H9 (cell line): ENCODE measurements at regions not wholly inside any gene's neighbourhood (a gene's known extent, or its start where the extent isn't known, plus 50 kb on each side); places are given as distances from the start of the nearest gene placed in this dataset.

Source experiments
- DNase-seq: peaks from one replicate; pipeline ENCODE4 v3.0.0-alpha.2; 2017
- H2AFZ ChIP-seq: one replicate; pipeline ENCODE4 v1.6.1; 2013; ENCODE audit warnings: mild to moderate bottlenecking, low read length, control low read depth, moderate library complexity
- H2AK5ac ChIP-seq: 2 replicates; pipeline ENCODE4 v1.6.1; 2013; ENCODE audit warnings: low read length, control low read depth, mixed read lengths; ENCODE audit not compliant: insufficient read length
- H2BK120ac ChIP-seq: one replicate; pipeline ENCODE4 v1.6.1; 2013; ENCODE audit warnings: low read depth, mild to moderate bottlenecking, low read length, control low read depth, inconsistent platforms; ENCODE audit not compliant: poor library complexity, severe bottlenecking
- H2BK12ac ChIP-seq: 2 replicates; pipeline ENCODE4 v1.6.1; 2013; ENCODE audit warnings: low read length, control low read depth, mixed read lengths, low read depth; ENCODE audit not compliant: insufficient read length
- H2BK15ac ChIP-seq: 2 replicates; pipeline ENCODE4 v1.6.1; 2013; ENCODE audit warnings: low read depth, low read length, control low read depth
- H2BK20ac ChIP-seq: one replicate; pipeline ENCODE4 v1.6.1; 2013; ENCODE audit warnings: low read depth, mild to moderate bottlenecking, low read length, control low read depth, inconsistent platforms; ENCODE audit not compliant: poor library complexity, severe bottlenecking
- H2BK5ac ChIP-seq: 2 replicates; pipeline ENCODE4 v1.6.1; 2013; ENCODE audit warnings: low read length, control low read depth, mixed read lengths; ENCODE audit not compliant: insufficient read length
- H3K14ac ChIP-seq: 2 replicates; pipeline ENCODE4 v1.6.1; 2013; ENCODE audit warnings: low read length, control low read depth; ENCODE audit not compliant: insufficient read depth
- H3K18ac ChIP-seq: 2 replicates; pipeline ENCODE4 v1.6.1; 2013; ENCODE audit warnings: low read depth, mild to moderate bottlenecking, mixed read lengths, low read length, control low read depth; ENCODE audit not compliant: insufficient read length
- H3K23ac ChIP-seq: 2 replicates; pipeline ENCODE4 v1.6.1; 2013; ENCODE audit warnings: low read length, control low read depth, mixed read lengths, low read depth; ENCODE audit not compliant: insufficient read length
- H3K23me2 ChIP-seq: 2 replicates; pipeline ENCODE4 v1.6.1; 2013; ENCODE audit warnings: low read depth, mild to moderate bottlenecking, mixed read lengths, low read length, control low read depth; ENCODE audit not compliant: insufficient read length, poor library complexity, severe bottlenecking
- H3K27ac ChIP-seq: 2 replicates; pipeline ENCODE4 v1.5.1; 2013; ENCODE audit warnings: low read length, control low read depth, mixed read lengths, low read depth; ENCODE audit not compliant: insufficient read length
- H3K27me3 ChIP-seq: 2 replicates; pipeline ENCODE4 v1.6.1; 2013; ENCODE audit warnings: low read length, control low read depth, inconsistent platforms; ENCODE audit not compliant: insufficient read depth
- H3K4ac ChIP-seq: 2 replicates; pipeline ENCODE4 v1.6.1; 2013; ENCODE audit warnings: low read depth, mild to moderate bottlenecking, control low read depth, inconsistent platforms, low read length, moderate library complexity
- H3K4me1 ChIP-seq: 2 replicates; pipeline ENCODE4 v1.6.1; 2013; ENCODE audit warnings: low read length, control low read depth, inconsistent platforms; ENCODE audit not compliant: insufficient read depth
- H3K4me2 ChIP-seq: 2 replicates; pipeline ENCODE4 v1.6.1; 2013; ENCODE audit warnings: low read length, control low read depth, mixed read lengths; ENCODE audit not compliant: insufficient read length, insufficient read depth
- H3K56ac ChIP-seq: 2 replicates; pipeline ENCODE4 v1.6.1; 2013; ENCODE audit warnings: low read depth, mild to moderate bottlenecking, mixed read lengths, low read length, control low read depth; ENCODE audit not compliant: insufficient read length
- H3K79me1 ChIP-seq: 2 replicates; pipeline ENCODE4 v1.6.1; 2013; ENCODE audit warnings: low read depth, mild to moderate bottlenecking, moderate library complexity, low read length, control low read depth, inconsistent platforms; ENCODE audit not compliant: insufficient read depth, poor library complexity, severe bottlenecking
- H3K79me2 ChIP-seq: 2 replicates; pipeline ENCODE4 v1.6.1; 2013; ENCODE audit warnings: low read length, control low read depth, inconsistent platforms; ENCODE audit not compliant: insufficient read depth
- H3K9ac ChIP-seq: 2 replicates; pipeline ENCODE4 v1.6.1; 2013; ENCODE audit warnings: low read length, control low read depth, mixed read lengths; ENCODE audit not compliant: insufficient read length; ENCODE audit errors: extremely low read depth
- H3K9me3 ChIP-seq: one replicate; pipeline ENCODE4 v1.6.1; 2013; ENCODE audit warnings: low read depth, low read length, inconsistent platforms; ENCODE audit not compliant: control insufficient read depth
- H3T11ph ChIP-seq: one replicate; pipeline ENCODE4 v1.6.1; 2013; ENCODE audit warnings: mild to moderate bottlenecking, low read length, control low read depth, inconsistent platforms
- H4K20me1 ChIP-seq: one replicate; pipeline ENCODE4 v1.6.1; 2013; ENCODE audit not compliant: control insufficient read depth, insufficient read length, insufficient read depth
- H4K5ac ChIP-seq: 2 replicates; pipeline ENCODE4 v1.6.1; 2013; ENCODE audit warnings: low read depth, mild to moderate bottlenecking, mixed read lengths, low read length, control low read depth; ENCODE audit not compliant: insufficient read length
- H4K8ac ChIP-seq: replicated peaks from 2 replicates; pipeline ENCODE4 v1.6.1; 2013; ENCODE audit warnings: low read length, control low read depth, mixed read lengths, low read depth; ENCODE audit not compliant: insufficient read length
- H4K91ac ChIP-seq: 2 replicates; pipeline ENCODE4 v1.6.1; 2013; ENCODE audit warnings: low read depth, mild to moderate bottlenecking, moderate library complexity, mixed read lengths, low read length, control low read depth; ENCODE audit not compliant: insufficient read length
- H3K27ac Mint-ChIP-seq, 3 experiments: 2 replicates in 2 of 3; 3 replicates in 1 of 3; pipeline ENCODE4 v1.8.0; 2020 to 2021; ENCODE audit warnings: mixed read lengths in 3 of 3, mild to moderate bottlenecking in 1 of 3, moderate library complexity in 1 of 3
- H3K27me3 Mint-ChIP-seq: 2 replicates; pipeline ENCODE4 v1.8.0; 2021; ENCODE audit warnings: low read depth, mild to moderate bottlenecking, moderate library complexity, mixed read lengths
- H3K36me3 Mint-ChIP-seq, 3 experiments: 2 replicates in 2 of 3; 3 replicates in 1 of 3; pipeline ENCODE4 v1.8.0; 2020 to 2021; ENCODE audit warnings: low read depth in 3 of 3, mixed read lengths in 3 of 3; ENCODE audit not compliant: insufficient read depth in 1 of 3
- H3K4me1 Mint-ChIP-seq, 2 experiments: 2 replicates each; pipeline ENCODE4 v1.8.0; 2020; ENCODE audit warnings: mixed read lengths in 2 of 2
- H3K4me3 Mint-ChIP-seq, 2 experiments: 2 replicates in 1 of 2; 3 replicates in 1 of 2; pipeline ENCODE4 v1.8.0; 2020 to 2021; ENCODE audit warnings: mild to moderate bottlenecking in 2 of 2, mixed read lengths in 2 of 2, moderate library complexity in 1 of 2
- H3K9me3 Mint-ChIP-seq, 2 experiments: 2 replicates in 1 of 2; 3 replicates in 1 of 2; pipeline ENCODE4 v1.8.0; 2020; ENCODE audit warnings: mild to moderate bottlenecking in 2 of 2, mixed read lengths in 2 of 2, moderate library complexity in 1 of 2
- WGBS: extraction: QIAGEN DNeasy Blood & Tissue Kit; methylation state at CpG from one replicate; pipeline ENCODE4 v1.1.7; 2013; ENCODE audit warnings: missing lambda C conversion rate, low lambda C conversion rate, mixed read lengths; ENCODE audit not compliant: insufficient read length; ENCODE audit errors: extremely low coverage; 5-methylcytosine and 5-hydroxymethylcytosine counted together
- TF ChIP-seq, protein P1 (sequence below): fragments of 200-600 bp; sonication (generic); conservative IDR thresholded peaks from 3 replicates; pipeline ENCODE4 v1.8.0; 2021; ENCODE audit warnings: antibody characterized with exemption, mild to moderate bottlenecking

DNA sequence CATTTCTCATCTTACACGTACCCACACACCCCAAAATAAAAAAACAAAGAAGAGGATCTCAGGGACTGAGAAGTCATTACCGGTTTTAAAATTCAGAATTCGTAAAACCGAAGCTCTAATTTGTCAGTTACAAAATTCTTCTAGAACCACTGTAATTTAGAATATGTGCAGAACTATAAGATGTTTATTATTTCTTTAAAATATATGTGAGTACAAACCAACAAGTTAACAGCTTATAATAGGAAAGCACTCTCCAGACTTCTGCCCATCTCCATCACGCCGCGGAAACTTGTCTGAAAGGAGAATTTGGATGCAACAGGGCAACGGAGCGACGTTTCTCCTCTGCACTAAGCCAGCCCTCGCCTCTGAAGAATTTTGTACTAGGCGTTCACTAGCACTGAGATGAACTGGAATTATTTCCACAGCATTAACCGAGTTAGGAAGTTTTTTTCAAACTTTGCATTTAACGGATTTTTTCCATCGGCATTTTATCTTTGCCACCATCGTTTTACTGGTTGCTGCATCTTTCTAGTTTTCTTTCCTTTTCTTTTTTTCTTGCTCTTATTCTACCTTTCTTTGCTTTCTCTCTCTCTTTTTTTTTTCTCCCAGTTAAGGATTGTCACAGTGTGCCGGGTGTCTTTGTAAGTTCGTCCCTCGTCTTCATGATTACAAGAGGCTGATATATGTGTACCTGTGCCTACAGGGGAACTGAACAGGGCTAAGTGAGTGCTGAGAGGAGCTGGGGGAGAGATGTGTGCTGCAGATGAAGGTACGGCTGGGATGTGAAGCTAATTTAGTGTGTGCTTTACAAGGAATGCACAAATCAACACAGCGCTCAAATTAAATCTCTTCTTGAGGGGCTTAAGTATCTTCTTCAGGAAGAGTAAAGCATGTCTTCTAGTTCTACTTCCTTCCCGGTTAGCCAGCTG lies 295.9 kb upstream of the NFE2L3 start:
- DNase-seq = no peak
- peaks cover 20 to 21% of the 10 kb centered on the region in 2 experiments for H3K4me1 Mint-ChIP-seq
- H3K27ac Mint-ChIP-seq = no peak overlapping the region
- H3K56ac ChIP-seq = no peak overlapping the region
- H4K91ac ChIP-seq = no peak overlapping the region
- H3K4me1 ChIP-seq = peaks cover 4% of the 10 kb centered on the region; the same call in 1 of the 2 replicates
- no peak overlapping the region for H3K27ac ChIP-seq
- peak overlapping the region in 1 of 2 experiments; percentile 55; a peak in 3 of 5 replicates for H3K4me3 Mint-ChIP-seq
- TF ChIP-seq, protein P1, sequence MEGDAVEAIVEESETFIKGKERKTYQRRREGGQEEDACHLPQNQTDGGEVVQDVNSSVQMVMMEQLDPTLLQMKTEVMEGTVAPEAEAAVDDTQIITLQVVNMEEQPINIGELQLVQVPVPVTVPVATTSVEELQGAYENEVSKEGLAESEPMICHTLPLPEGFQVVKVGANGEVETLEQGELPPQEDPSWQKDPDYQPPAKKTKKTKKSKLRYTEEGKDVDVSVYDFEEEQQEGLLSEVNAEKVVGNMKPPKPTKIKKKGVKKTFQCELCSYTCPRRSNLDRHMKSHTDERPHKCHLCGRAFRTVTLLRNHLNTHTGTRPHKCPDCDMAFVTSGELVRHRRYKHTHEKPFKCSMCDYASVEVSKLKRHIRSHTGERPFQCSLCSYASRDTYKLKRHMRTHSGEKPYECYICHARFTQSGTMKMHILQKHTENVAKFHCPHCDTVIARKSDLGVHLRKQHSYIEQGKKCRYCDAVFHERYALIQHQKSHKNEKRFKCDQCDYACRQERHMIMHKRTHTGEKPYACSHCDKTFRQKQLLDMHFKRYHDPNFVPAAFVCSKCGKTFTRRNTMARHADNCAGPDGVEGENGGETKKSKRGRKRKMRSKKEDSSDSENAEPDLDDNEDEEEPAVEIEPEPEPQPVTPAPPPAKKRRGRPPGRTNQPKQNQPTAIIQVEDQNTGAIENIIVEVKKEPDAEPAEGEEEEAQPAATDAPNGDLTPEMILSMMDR = no peak
- peaks cover 54% of the 10 kb centered on the region for H3K27me3 ChIP-seq
- H2BK20ac ChIP-seq = no peak overlapping the region
- H3K18ac ChIP-seq = no peak overlapping the region
- H4K5ac ChIP-seq = no peak overlapping the region
- no peak overlapping the region for H2AK5ac ChIP-seq
- H3K9me3 ChIP-seq = no peaks in the 10 kb centered on the region
- H3K27me3 Mint-ChIP-seq = peaks cover 35% of the 10 kb centered on the region
- H2BK5ac ChIP-seq = no peak overlapping the region
- no peak overlapping the region for H2BK12ac ChIP-seq
- no peak overlapping the region for H3K4ac ChIP-seq
- no peak overlapping the region for H2BK120ac ChIP-seq
- H3K79me2 ChIP-seq = no peaks in the 10 kb centered on the region
- no peak overlapping the region for H4K8ac ChIP-seq
- H3K79me1 ChIP-seq = no peaks in the 10 kb centered on the region
- no peak overlapping the region for H2BK15ac ChIP-seq
- peaks cover 4 to 7% of the 10 kb centered on the region in 2 experiments; a peak in 2 of 5 replicates for H3K9me3 Mint-ChIP-seq
- no peak overlapping the region for H3K23ac ChIP-seq
- H3K14ac ChIP-seq = no peak overlapping the region
- no peaks in the 10 kb centered on the region for H4K20me1 ChIP-seq
- no peak overlapping the region for H3T11ph ChIP-seq
- no peaks in the 10 kb centered on the region; a peak in 1 of 7 replicates for H3K36me3 Mint-ChIP-seq
- H2AFZ ChIP-seq = no peak overlapping the region
- peak overlapping the region; percentile 45 for H3K9ac ChIP-seq
- no CpG with 5 or more reads among the region's 22 CpGs for WGBS
- peak overlapping the region; percentile 72 for H3K4me2 ChIP-seq
- peaks cover 23% of the 10 kb centered on the region for H3K23me2 ChIP-seq
